RPMI7951 (cell line): ENCODE measurements at regions not wholly inside any gene's neighbourhood (a gene's known extent, or its start where the extent isn't known, plus 50 kb on each side); places are given as distances from the start of the nearest gene placed in this dataset.

Source experiments
- DNase-seq: peaks from one replicate; pipeline ENCODE4 v3.0.0-alpha.2; 2012; ENCODE audit warnings: low read depth

GRCh38 chr2:88802026-88802425 lies 110.6 kb downstream of the RPIA start:
- peak; percentile 26 for DNase-seq

DNA sequence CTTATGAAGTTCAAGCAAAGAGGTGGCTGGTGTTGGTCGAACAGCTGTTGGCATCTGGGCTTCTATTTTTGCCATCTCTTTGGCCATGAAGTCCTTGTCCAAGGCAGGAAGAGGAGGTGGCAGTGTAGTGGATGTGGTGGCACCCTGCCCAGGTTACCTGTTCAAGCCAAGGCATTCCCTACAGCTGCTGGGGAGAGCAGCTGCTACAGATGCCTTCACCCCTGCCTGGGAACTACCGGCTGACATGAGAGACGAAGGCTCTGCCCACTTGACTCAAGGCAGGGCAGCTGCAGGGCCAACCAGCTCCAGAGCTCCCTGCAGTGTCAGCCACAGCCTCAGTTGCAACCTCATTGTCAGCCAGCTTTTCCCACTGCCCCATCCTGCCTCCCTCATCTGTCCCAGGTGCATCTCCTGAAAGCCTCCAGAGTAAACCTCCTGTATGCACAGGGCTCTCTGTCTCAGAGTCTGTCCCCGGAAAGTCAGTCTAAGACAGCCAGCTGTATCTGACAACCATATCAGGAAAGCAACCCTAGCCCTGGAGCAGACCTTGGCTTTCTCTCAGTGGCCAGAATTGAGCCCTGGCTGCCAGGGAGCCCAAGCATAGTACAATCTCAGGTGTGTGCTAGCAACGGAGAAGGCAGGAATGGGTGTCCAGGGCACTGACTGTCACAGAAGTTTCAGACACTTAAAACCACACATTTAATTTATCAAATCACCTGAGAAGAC lies 115.9 kb downstream of the RPIA start:
- no peak for DNase-seq

DNA sequence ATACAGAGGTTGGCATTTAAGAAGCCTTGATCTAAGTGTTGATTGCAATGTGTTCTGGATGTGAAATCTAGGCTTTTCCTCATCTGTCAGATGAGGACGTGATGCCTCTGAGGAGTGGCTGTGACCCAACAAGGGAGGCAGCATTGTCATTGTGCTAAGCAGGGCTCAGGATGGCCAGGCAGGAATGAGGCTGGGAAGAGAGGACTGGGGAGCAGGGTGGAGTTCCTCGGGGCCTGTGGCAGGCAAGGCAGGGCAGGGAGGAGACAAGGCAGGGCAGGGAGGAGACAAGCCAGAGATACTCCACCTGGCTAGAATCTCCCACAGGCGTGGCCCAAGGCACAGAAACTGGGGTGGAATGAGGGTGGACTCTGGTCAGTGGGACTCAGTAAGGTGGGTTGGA lies 116.6 kb downstream of the RPIA start:
- no peak for DNase-seq

DNA sequence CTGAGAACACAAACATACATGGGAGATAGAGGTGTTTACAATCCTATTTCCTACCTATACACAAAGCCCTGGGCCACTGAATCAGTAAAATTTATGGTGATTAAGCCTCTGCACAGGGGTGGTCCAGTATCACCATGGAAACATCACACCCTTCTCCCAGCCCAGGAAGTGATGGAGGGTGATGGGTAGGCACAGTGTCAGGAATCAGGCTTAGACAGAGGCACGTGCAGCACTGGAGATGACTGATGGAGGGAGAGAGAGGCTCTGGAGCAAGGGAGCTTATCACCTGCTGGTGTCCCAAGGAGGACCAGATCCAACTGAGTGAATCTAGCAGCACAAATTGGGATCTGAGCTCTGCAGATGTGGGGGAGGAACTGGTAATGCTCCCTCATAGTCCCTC lies 117.2 kb downstream of the RPIA start:
- DNase-seq: no peak

DNA sequence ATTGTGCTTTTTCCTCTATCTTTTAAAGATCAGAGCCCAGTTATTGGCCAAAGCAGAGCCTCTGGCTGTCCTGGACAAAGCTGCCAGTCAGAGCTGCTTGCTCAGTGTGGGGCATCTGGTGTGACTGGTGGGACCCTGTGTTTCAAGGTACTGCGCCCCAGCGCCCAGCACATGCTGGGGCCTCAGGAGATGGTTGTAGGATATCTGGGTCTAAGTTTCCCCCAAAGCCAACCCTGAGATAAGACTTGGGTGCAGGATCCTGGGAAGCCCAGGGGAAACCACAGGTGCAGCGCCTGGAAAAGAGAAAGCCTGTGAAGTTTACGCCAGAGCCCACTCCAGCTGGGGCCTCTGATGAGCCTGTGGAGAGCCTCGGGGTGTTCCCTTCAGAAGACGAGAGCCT lies 117.7 kb downstream of the RPIA start:
- DNase-seq: no peak

DNA sequence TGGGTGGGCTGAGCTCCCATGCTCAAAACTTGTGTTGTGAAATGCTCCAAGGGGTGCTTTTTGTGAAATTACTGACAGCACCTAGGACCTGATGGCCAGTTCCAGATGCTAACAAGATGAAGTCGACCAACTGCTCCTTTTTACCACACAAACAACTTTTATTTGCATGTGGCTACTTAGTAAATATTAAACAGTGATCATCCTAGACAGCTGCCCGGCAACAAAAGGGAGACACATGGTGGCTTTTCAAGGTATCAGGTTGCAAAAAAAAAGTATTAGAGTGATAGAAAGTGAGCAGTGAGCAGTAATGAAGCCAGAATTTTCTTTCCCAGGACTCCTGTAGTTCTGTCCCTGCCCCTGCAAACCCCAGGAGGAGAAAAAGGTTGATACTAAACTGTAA lies 118.5 kb downstream of the RPIA start:
- no peak for DNase-seq

GRCh38 chr2:88810488-88810887 lies 119.0 kb downstream of the RPIA start:
- DNase-seq: no peak

DNA sequence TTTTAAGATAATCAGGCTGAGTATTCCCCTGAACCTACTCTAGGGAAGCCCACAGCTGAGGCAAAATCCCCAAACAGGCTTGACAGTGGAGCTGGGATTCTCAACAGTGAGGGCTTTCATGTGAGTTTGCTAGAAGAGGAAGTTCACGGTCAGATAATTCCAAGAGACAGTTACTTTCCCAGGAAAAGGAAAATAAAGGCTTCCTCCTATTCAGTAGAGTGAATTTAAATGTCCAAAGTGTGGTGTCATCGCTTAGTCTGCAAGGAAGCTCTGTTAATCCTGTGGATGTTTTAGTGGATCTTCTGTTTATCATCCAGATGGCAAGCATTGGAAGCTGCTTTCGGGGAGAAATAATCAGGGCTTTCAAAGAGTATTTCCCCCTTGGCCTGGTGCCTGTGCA lies 119.8 kb downstream of the RPIA start:
- DNase-seq: no peak

DNA sequence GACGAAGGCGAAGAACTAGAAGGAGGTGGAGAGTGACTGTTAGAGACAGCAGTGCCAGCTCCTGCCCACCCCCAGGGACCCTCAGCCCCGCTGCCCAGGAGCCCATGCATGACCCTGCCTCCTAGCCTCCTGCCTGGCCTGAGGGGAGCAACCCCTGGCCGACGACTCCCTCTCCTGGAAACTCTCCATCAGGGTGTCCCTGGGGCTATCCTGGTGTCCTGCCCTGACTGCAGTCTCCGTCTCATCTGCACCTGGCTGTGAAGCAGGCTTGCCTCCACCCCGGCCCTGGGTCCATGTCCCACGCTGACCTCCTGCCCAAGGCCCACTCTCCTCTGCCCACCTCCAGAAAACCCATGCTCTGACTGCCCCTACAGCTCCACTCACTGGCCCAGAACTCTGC lies 120.2 kb downstream of the RPIA start:
- DNase-seq: no peak

- no peak for DNase-seq
These were observed 122.1 kb downstream of the RPIA start for GRCh38 chr2:88813612-88814011.

DNA sequence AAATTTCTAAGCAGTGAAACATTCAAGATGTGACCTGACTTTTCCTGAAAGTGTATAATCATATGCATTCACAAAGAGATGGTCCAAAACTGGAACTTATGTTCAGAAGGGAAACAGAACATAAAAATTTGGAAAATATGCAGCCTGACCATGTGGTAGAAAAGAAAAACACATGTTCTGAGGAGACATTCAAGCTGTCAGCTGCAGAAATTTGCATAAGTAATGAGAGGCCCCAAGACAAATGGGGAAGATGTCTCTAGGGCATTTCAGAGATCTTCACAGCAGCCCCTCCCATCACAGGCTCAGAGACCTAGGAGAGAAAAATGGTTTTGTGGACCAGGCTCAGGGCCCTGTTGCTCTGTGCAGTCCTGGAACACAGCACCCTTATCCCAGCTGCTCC lies 123.8 kb downstream of the RPIA start:
- DNase-seq: no peak

GRCh38 chr2:88815697-88816096 lies 124.2 kb downstream of the RPIA start:
- no peak for DNase-seq

GRCh38 chr2:88818381-88818780 lies 126.9 kb downstream of the RPIA start:
- DNase-seq: peak; percentile 59

GRCh38 chr2:88824951-88825350 lies 133.5 kb downstream of the RPIA start:
- DNase-seq: no peak

DNA sequence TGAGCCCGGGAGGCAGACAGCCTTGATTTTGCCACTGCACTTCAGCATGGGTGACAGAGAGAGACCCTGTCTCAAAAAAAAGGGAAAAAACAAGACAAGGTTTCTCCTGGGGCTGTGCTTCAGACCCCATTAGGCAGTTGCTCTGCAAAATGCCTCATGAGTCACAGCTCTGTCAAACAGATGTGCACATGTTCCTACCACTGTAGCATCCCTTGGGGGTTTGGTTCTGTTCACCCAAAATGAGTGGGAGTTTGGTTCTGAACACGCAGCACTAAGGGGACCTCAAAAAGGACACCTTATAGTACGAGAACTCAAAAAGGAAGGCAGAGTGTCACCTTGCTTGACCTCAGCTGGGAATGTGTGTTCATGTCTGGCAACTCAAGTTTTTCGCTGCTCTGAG lies 134.9 kb downstream of the RPIA start:
- peak; percentile 57 for DNase-seq

- no peak for DNase-seq
These were observed 136.3 kb downstream of the RPIA start for GRCh38 chr2:88827821-88828220.

DNA sequence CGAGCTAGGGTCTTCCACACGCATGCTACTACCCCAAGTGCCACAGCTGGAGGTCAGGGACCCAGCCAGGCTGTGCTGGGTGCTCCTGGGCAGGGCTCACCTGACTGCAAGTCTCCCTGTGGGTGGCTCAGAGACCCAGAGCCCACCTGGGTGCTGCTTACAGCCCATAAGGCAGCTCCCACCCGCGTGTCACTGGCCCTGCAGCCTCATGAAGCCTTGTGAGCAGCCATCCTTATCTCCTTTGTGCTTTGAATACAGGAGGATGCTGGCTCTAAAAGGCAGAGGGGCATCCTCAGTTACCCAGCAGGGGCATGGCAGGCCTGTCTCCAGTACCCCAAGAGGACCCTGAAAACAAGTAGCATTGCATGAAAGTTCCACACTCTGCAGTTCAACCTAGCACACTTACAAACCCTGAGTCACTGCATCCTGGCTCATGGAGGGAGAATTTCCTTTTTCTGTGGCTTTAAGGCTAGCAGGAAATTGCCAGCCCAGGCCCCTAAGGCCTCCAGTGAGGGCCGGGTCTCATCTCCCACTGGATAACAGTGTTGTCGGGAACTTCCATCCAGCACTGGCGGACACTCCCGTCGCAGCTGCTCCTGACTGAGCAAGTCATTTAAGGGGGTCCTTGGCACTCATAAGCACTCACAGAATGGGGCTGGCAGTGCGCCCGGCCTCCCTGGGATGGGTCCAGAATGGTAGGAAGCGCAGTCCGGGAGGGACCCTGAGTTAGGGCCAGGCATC lies 137.1 kb downstream of the RPIA start:
- peak; percentile 76 for DNase-seq

DNA sequence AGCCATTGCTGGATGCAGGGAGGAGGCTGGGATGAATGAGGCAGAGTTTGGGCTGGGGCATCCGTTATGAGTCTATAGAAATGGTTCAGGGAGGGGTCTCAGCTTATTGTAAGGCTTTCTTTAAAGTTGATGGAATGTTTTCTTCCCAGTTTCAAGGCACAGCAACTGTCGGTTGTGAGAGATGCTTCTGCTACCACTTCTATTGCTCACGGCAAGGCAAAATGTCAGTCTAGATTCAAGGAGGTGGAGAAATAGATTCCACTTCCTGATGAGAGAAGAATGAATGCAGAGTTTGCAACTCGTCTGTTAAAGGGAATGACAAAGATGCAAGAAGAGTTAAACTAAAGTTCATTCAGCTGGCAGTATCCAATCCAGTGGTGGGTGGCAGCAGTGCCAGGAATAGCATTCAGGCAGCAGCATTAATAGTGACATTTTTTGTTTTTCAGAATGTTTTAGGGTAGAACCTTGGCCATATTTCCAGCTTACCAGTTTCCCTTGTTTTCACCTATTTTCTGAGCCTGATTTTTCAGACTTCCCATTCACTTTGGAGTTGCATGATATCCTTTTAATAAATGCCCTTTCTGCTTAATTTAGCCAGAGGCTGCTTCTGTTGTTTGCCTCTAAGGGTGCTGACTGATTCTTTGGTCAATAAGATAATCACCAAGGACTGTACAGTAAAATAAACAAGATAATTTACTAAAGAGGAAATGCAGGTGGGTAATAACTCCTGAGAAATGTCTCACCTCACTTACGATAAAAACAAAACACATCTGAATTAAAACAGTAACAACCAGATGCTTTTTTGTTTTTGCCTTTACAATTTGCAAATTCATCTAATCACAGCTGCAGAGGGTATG lies 138.4 kb downstream of the RPIA start:
- no peak for DNase-seq

DNA sequence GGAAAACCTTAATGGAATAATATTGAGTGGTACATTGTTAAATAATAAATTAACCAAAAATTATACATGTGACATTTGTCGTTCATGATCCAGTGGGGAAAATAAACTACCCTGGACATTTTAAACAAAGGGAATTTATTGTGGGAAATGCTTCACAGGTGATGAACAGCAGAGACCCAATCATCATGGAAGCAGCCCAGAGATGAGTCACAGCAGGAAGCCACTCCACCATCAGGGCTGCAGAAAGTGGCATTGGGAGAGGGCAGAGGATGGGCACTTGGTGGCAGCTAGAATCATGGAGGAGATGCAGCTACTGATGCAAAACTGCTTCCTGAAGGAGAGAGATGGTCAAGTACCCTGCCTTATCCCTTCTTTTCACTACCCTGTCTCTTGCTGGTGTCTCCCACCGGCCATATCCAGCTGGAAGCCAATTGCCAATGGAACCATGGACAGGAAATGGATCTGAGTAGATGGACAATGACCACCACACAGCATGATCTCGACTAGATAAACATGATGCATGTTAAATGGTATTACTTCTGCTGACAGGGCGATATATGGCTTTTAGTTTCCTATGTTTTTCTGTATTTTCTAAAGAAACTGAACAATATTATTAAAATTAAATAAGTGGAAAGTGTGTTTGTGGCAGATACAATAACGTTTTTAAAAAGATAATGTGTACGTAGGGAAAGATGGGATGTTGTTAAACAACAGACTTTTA lies 139.8 kb downstream of the RPIA start:
- DNase-seq: peak; percentile 47

DNA sequence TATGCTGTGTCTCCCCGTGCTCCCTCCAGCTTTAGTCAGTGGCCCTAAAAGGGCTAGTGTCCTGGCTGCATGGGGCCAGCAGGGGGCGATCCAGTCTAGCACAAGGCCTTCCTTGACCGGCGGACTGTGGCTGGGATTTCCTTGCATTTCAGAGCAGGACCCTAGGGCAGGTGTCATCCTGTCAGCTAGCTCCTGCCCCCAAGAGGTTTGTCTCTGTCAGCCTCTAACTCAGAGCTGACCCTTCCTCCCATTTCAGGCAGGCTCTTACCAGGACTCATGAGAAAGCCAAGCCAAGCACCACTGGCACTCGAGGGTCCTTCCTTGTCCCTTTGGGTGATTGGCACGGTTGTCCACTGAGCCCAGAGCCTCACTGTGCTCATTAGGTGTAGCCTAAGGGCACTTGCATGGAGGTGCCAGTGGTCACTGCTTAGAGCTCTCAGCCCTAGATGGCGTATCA lies 140.3 kb downstream of the RPIA start:
- peak; percentile 39 for DNase-seq

DNA sequence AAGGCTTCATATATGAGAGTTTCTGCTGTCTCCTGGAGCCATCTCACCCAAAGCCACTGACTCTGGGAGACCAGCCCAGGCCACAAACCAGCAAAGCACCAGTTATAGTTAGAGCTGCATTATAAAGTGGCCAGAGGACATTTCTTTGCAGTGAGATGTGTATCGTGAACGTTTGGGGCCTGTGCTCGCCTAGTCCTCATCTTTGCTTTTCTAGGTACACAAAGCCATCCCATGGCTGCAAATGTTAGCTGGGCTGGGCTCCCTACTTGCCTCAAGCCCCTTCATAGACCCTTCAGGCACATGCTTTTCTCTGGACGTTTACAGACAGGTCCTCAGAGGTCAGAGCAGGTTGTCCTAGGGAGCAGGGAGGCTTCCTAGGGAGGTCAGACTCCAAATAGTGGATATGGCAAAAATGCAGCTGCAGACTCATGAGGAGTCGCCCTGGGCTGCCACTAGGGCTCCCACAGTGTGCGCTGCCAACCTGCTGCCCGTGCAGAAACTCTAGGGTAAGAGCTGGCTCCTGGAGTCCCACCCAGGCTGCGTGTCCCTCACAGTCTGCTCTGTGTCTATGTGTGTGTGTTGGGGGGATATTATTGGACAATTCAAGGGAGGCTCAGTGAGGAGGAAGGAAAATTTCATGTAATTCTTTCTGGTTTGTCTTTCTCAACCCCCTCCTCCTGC lies 141.0 kb downstream of the RPIA start:
- DNase-seq: no peak
